Epithelial cell of proximal tubule (primary cell): ENCODE measurements at regions not wholly inside any gene's neighbourhood (a gene's known extent, or its start where the extent isn't known, plus 50 kb on each side); places are given as distances from the start of the nearest gene placed in this dataset.
"Not testable (repeated sequence)": the region's sequence is repeated elsewhere in the genome, so short reads cannot be mapped to it uniquely, and the experiment has no call there.

Experiments
- DNase-seq: peaks from one replicate; pipeline ENCODE4 v3.0.0-alpha.2; 2011; ENCODE audit warnings: low read depth
- H3K4me3 ChIP-seq: 2 replicates; pipeline ENCODE4 v1.5.1; 2011; ENCODE audit warnings: low read depth, mild to moderate bottlenecking, low read length
- TF ChIP-seq, protein P1 (sequence below): conservative IDR thresholded peaks from 2 replicates; pipeline ENCODE4 v1.5.1; 2012; ENCODE audit warnings: low read depth, mild to moderate bottlenecking, low read length

- TF ChIP-seq, protein P1, sequence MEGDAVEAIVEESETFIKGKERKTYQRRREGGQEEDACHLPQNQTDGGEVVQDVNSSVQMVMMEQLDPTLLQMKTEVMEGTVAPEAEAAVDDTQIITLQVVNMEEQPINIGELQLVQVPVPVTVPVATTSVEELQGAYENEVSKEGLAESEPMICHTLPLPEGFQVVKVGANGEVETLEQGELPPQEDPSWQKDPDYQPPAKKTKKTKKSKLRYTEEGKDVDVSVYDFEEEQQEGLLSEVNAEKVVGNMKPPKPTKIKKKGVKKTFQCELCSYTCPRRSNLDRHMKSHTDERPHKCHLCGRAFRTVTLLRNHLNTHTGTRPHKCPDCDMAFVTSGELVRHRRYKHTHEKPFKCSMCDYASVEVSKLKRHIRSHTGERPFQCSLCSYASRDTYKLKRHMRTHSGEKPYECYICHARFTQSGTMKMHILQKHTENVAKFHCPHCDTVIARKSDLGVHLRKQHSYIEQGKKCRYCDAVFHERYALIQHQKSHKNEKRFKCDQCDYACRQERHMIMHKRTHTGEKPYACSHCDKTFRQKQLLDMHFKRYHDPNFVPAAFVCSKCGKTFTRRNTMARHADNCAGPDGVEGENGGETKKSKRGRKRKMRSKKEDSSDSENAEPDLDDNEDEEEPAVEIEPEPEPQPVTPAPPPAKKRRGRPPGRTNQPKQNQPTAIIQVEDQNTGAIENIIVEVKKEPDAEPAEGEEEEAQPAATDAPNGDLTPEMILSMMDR = no peak
- H3K4me3 ChIP-seq = no peak overlapping the region
- no peak for DNase-seq
Measured at GRCh38 chr15:96200357-96200967, 130.0 kb upstream of the NR2F2 start.

- TF ChIP-seq, protein P1 = no peak
- no peak overlapping the region for H3K4me3 ChIP-seq
- DNase-seq = no peak
Measured at GRCh38 chr15:96201696-96202095, 128.8 kb upstream of the NR2F2 start.

DNA sequence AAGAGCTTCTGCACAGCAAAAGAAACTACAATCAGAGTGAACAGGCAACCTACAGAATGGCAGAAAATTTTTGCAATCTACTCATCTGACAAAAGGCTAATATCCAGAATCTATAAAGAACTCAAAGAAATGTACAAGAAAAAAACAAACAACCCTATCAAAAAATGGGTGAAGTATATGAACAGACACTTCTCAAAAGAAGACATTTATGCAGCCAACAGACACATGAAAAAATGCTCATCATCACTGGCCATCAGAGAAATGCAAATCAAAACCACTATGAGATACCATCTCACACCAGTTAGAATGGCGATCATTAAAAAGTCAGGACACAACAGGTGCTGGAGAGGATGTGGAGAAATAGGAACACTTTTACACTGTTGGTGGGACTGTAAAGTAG, 124.9 kb upstream of the NR2F2 start:
- DNase-seq, H3K4me3 ChIP-seq: not testable (repeated sequence)

DNA sequence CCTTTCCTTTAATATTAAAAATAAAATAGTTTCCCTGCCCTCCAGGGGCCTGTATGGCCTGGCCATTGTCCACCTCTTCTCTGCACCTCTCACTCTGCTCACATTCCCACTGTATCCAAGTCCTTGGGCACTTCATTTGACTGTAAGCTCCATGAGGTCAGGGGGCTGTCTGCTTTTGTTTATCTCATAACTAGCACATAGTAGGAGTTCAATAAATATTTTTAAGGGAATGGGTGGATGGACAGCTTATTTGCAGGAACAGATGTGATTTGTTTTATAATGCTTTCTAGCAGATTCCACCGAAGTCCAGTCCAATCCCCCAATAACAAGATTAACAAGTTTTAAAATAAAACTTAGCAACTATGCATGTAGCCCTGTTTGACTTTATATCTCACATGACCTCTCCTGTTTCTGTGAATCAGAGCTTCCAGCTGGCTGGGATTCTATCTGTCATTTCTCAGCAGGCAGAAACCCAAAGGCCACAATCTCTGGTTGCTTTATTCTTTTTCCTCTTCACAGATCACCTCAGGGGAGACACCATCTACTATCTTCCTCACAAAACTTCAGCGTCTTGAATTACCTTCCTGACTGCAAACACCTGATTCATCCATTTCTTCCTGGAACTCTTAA, 123.0 kb upstream of the NR2F2 start:
- TF ChIP-seq, protein P1 = no peak
- DNase-seq = no peak
- H3K4me3 ChIP-seq = no peak overlapping the region

DNA sequence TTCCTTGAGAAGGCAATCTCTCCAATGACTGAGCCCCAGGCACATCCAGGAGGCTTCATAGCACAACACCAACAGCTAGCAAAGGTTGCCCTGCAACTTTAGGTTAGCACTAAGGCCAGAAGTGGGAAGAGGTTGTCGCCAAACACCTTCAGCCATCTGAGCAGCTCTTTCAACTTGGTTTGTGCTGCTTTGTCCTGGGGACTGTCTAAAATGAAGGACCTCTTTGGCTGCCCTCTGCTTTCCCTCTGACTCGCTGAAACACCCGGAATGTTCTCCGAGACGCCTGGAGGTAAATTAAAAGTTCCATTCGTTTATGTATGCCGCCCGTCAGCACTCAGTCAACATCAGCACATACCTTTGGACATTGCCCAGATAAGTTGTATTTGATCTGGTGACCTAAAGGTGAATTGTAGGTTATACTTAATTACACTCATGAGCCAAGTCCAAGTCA, 121.2 kb upstream of the NR2F2 start:
- DNase-seq = no peak
- TF ChIP-seq, protein P1 = no peak
- H3K4me3 ChIP-seq = no peak overlapping the region

GRCh38 chr15:96213045-96213444, 117.5 kb upstream of the NR2F2 start:
- H3K4me3 ChIP-seq = no peak overlapping the region
- TF ChIP-seq, protein P1 = no peak
- DNase-seq = no peak

GRCh38 chr15:96213896-96214295, 116.6 kb upstream of the NR2F2 start:
- no peak overlapping the region for H3K4me3 ChIP-seq
- no peak for DNase-seq
- TF ChIP-seq, protein P1 = no peak

DNA sequence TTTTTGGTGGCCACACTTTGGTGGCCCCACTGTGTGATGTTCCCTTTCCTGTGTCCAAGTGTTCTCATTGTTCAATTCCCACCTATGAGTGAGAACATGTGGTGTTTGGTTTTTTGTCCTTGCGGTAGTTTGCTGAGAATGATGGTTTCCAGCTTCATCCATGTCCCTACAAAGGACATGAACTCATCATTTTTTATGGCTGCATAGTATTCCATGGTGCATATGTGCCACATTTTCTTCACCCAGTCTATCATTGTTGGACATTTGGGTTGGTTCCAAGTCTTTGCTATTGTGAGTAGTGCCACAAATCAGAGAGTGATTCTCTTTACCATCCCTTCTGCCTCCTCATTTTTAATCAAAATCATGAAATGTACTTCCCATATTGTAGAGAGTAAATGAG, 114.0 kb upstream of the NR2F2 start:
- DNase-seq, H3K4me3 ChIP-seq: not testable (repeated sequence)
